H9 (cell line): ENCODE measurements at regions not wholly inside any gene's neighbourhood (a gene's known extent, or its start where the extent isn't known, plus 50 kb on each side); places are given as distances from the start of the nearest gene placed in this dataset.

Source experiments
- DNase-seq: peaks from one replicate; pipeline ENCODE4 v3.0.0-alpha.2; 2017
- H2AFZ ChIP-seq: one replicate; pipeline ENCODE4 v1.6.1; 2013; ENCODE audit warnings: mild to moderate bottlenecking, low read length, control low read depth, moderate library complexity
- H2AK5ac ChIP-seq: 2 replicates; pipeline ENCODE4 v1.6.1; 2013; ENCODE audit warnings: low read length, control low read depth, mixed read lengths; ENCODE audit not compliant: insufficient read length
- H2BK120ac ChIP-seq: one replicate; pipeline ENCODE4 v1.6.1; 2013; ENCODE audit warnings: low read depth, mild to moderate bottlenecking, low read length, control low read depth, inconsistent platforms; ENCODE audit not compliant: poor library complexity, severe bottlenecking
- H2BK12ac ChIP-seq: 2 replicates; pipeline ENCODE4 v1.6.1; 2013; ENCODE audit warnings: low read length, control low read depth, mixed read lengths, low read depth; ENCODE audit not compliant: insufficient read length
- H2BK15ac ChIP-seq: 2 replicates; pipeline ENCODE4 v1.6.1; 2013; ENCODE audit warnings: low read depth, low read length, control low read depth
- H2BK20ac ChIP-seq: one replicate; pipeline ENCODE4 v1.6.1; 2013; ENCODE audit warnings: low read depth, mild to moderate bottlenecking, low read length, control low read depth, inconsistent platforms; ENCODE audit not compliant: poor library complexity, severe bottlenecking
- H2BK5ac ChIP-seq: 2 replicates; pipeline ENCODE4 v1.6.1; 2013; ENCODE audit warnings: low read length, control low read depth, mixed read lengths; ENCODE audit not compliant: insufficient read length
- H3K14ac ChIP-seq: 2 replicates; pipeline ENCODE4 v1.6.1; 2013; ENCODE audit warnings: low read length, control low read depth; ENCODE audit not compliant: insufficient read depth
- H3K18ac ChIP-seq: 2 replicates; pipeline ENCODE4 v1.6.1; 2013; ENCODE audit warnings: low read depth, mild to moderate bottlenecking, mixed read lengths, low read length, control low read depth; ENCODE audit not compliant: insufficient read length
- H3K23ac ChIP-seq: 2 replicates; pipeline ENCODE4 v1.6.1; 2013; ENCODE audit warnings: low read length, control low read depth, mixed read lengths, low read depth; ENCODE audit not compliant: insufficient read length
- H3K23me2 ChIP-seq: 2 replicates; pipeline ENCODE4 v1.6.1; 2013; ENCODE audit warnings: low read depth, mild to moderate bottlenecking, mixed read lengths, low read length, control low read depth; ENCODE audit not compliant: insufficient read length, poor library complexity, severe bottlenecking
- H3K27ac ChIP-seq: 2 replicates; pipeline ENCODE4 v1.5.1; 2013; ENCODE audit warnings: low read length, control low read depth, mixed read lengths, low read depth; ENCODE audit not compliant: insufficient read length
- H3K27me3 ChIP-seq: 2 replicates; pipeline ENCODE4 v1.6.1; 2013; ENCODE audit warnings: low read length, control low read depth, inconsistent platforms; ENCODE audit not compliant: insufficient read depth
- H3K4ac ChIP-seq: 2 replicates; pipeline ENCODE4 v1.6.1; 2013; ENCODE audit warnings: low read depth, mild to moderate bottlenecking, control low read depth, inconsistent platforms, low read length, moderate library complexity
- H3K4me1 ChIP-seq: 2 replicates; pipeline ENCODE4 v1.6.1; 2013; ENCODE audit warnings: low read length, control low read depth, inconsistent platforms; ENCODE audit not compliant: insufficient read depth
- H3K4me2 ChIP-seq: 2 replicates; pipeline ENCODE4 v1.6.1; 2013; ENCODE audit warnings: low read length, control low read depth, mixed read lengths; ENCODE audit not compliant: insufficient read length, insufficient read depth
- H3K56ac ChIP-seq: 2 replicates; pipeline ENCODE4 v1.6.1; 2013; ENCODE audit warnings: low read depth, mild to moderate bottlenecking, mixed read lengths, low read length, control low read depth; ENCODE audit not compliant: insufficient read length
- H3K79me1 ChIP-seq: 2 replicates; pipeline ENCODE4 v1.6.1; 2013; ENCODE audit warnings: low read depth, mild to moderate bottlenecking, moderate library complexity, low read length, control low read depth, inconsistent platforms; ENCODE audit not compliant: insufficient read depth, poor library complexity, severe bottlenecking
- H3K79me2 ChIP-seq: 2 replicates; pipeline ENCODE4 v1.6.1; 2013; ENCODE audit warnings: low read length, control low read depth, inconsistent platforms; ENCODE audit not compliant: insufficient read depth
- H3K9ac ChIP-seq: 2 replicates; pipeline ENCODE4 v1.6.1; 2013; ENCODE audit warnings: low read length, control low read depth, mixed read lengths; ENCODE audit not compliant: insufficient read length; ENCODE audit errors: extremely low read depth
- H3K9me3 ChIP-seq: one replicate; pipeline ENCODE4 v1.6.1; 2013; ENCODE audit warnings: low read depth, low read length, inconsistent platforms; ENCODE audit not compliant: control insufficient read depth
- H3T11ph ChIP-seq: one replicate; pipeline ENCODE4 v1.6.1; 2013; ENCODE audit warnings: mild to moderate bottlenecking, low read length, control low read depth, inconsistent platforms
- H4K20me1 ChIP-seq: one replicate; pipeline ENCODE4 v1.6.1; 2013; ENCODE audit not compliant: control insufficient read depth, insufficient read length, insufficient read depth
- H4K5ac ChIP-seq: 2 replicates; pipeline ENCODE4 v1.6.1; 2013; ENCODE audit warnings: low read depth, mild to moderate bottlenecking, mixed read lengths, low read length, control low read depth; ENCODE audit not compliant: insufficient read length
- H4K8ac ChIP-seq: replicated peaks from 2 replicates; pipeline ENCODE4 v1.6.1; 2013; ENCODE audit warnings: low read length, control low read depth, mixed read lengths, low read depth; ENCODE audit not compliant: insufficient read length
- H4K91ac ChIP-seq: 2 replicates; pipeline ENCODE4 v1.6.1; 2013; ENCODE audit warnings: low read depth, mild to moderate bottlenecking, moderate library complexity, mixed read lengths, low read length, control low read depth; ENCODE audit not compliant: insufficient read length
- H3K27ac Mint-ChIP-seq, 3 experiments: 2 replicates in 2 of 3; 3 replicates in 1 of 3; pipeline ENCODE4 v1.8.0; 2020 to 2021; ENCODE audit warnings: mixed read lengths in 3 of 3, mild to moderate bottlenecking in 1 of 3, moderate library complexity in 1 of 3
- H3K27me3 Mint-ChIP-seq: 2 replicates; pipeline ENCODE4 v1.8.0; 2021; ENCODE audit warnings: low read depth, mild to moderate bottlenecking, moderate library complexity, mixed read lengths
- H3K36me3 Mint-ChIP-seq, 3 experiments: 2 replicates in 2 of 3; 3 replicates in 1 of 3; pipeline ENCODE4 v1.8.0; 2020 to 2021; ENCODE audit warnings: low read depth in 3 of 3, mixed read lengths in 3 of 3; ENCODE audit not compliant: insufficient read depth in 1 of 3
- H3K4me1 Mint-ChIP-seq, 2 experiments: 2 replicates each; pipeline ENCODE4 v1.8.0; 2020; ENCODE audit warnings: mixed read lengths in 2 of 2
- H3K4me3 Mint-ChIP-seq, 2 experiments: 2 replicates in 1 of 2; 3 replicates in 1 of 2; pipeline ENCODE4 v1.8.0; 2020 to 2021; ENCODE audit warnings: mild to moderate bottlenecking in 2 of 2, mixed read lengths in 2 of 2, moderate library complexity in 1 of 2
- H3K9me3 Mint-ChIP-seq, 2 experiments: 2 replicates in 1 of 2; 3 replicates in 1 of 2; pipeline ENCODE4 v1.8.0; 2020; ENCODE audit warnings: mild to moderate bottlenecking in 2 of 2, mixed read lengths in 2 of 2, moderate library complexity in 1 of 2
- WGBS: extraction: QIAGEN DNeasy Blood & Tissue Kit; methylation state at CpG from one replicate; pipeline ENCODE4 v1.1.7; 2013; ENCODE audit warnings: missing lambda C conversion rate, low lambda C conversion rate, mixed read lengths; ENCODE audit not compliant: insufficient read length; ENCODE audit errors: extremely low coverage; 5-methylcytosine and 5-hydroxymethylcytosine counted together
- TF ChIP-seq, protein P1 (sequence below): fragments of 200-600 bp; sonication (generic); conservative IDR thresholded peaks from 3 replicates; pipeline ENCODE4 v1.8.0; 2021; ENCODE audit warnings: antibody characterized with exemption, mild to moderate bottlenecking

DNA sequence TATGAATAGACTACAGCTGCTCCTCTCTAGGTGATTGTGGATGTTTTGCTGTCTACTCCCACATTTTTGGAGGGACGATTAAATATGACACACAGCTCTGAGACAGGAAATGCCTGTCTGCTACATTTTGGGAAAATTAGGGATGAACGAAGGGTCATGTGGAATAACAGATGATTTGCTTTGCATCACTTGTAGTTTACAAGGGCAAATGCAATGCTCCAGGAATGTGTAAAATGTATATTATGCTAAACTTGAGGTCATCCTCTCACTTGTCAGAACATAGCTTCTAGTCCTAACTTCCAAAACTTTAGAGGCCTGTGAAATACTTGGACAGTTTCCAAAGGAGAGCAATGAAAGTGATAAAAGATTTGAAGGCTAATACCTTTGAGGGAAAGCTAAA lies 284.2 kb upstream of the DACH1 start:
- H3K56ac ChIP-seq, result no peak overlapping the region
- Mint-ChIP-seq H3K9me3 (no peaks in the 10 kb centered on the region), H3K4me1 (peaks cover 12 to 26% of the 10 kb centered on the region in 2 experiments), H3K36me3 (no peaks in the 10 kb centered on the region), H3K4me3 (no peak overlapping the region), H3K27ac (peak overlapping the region in 1 of 3 experiments; percentile 28; a peak in 1 of 7 replicates), H3K27me3 (no peaks in the 10 kb centered on the region)
- H3K9me3 ChIP-seq, result no peaks in the 10 kb centered on the region
- no peaks in the 10 kb centered on the region for H3K79me1 ChIP-seq
- no peak overlapping the region for H3K18ac ChIP-seq
- H3K4me2 ChIP-seq, result no peak overlapping the region
- no peak overlapping the region for H3K14ac ChIP-seq
- H4K5ac ChIP-seq, result no peak overlapping the region
- H2BK5ac ChIP-seq, result no peak overlapping the region
- H3K27ac ChIP-seq, result no peak overlapping the region
- no peak overlapping the region for H2BK120ac ChIP-seq
- H2AK5ac ChIP-seq, result no peak overlapping the region
- no peaks in the 10 kb centered on the region for H4K20me1 ChIP-seq
- H3K23me2 ChIP-seq, result no peaks in the 10 kb centered on the region
- no peak overlapping the region for H3K9ac ChIP-seq
- no peak overlapping the region for H3K4ac ChIP-seq
- H2BK20ac ChIP-seq, result no peak overlapping the region
- no peaks in the 10 kb centered on the region for H3K79me2 ChIP-seq
- WGBS, result no CpG with 5 or more reads among the region's 2 CpGs
- no peak overlapping the region for H3K23ac ChIP-seq
- no peak overlapping the region for H2BK12ac ChIP-seq
- H4K91ac ChIP-seq, result no peak overlapping the region
- H3K4me1 ChIP-seq, result peaks cover 4% of the 10 kb centered on the region; the same call in 1 of the 2 replicates
- TF ChIP-seq, protein P1, sequence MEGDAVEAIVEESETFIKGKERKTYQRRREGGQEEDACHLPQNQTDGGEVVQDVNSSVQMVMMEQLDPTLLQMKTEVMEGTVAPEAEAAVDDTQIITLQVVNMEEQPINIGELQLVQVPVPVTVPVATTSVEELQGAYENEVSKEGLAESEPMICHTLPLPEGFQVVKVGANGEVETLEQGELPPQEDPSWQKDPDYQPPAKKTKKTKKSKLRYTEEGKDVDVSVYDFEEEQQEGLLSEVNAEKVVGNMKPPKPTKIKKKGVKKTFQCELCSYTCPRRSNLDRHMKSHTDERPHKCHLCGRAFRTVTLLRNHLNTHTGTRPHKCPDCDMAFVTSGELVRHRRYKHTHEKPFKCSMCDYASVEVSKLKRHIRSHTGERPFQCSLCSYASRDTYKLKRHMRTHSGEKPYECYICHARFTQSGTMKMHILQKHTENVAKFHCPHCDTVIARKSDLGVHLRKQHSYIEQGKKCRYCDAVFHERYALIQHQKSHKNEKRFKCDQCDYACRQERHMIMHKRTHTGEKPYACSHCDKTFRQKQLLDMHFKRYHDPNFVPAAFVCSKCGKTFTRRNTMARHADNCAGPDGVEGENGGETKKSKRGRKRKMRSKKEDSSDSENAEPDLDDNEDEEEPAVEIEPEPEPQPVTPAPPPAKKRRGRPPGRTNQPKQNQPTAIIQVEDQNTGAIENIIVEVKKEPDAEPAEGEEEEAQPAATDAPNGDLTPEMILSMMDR, result no peak
- no peak overlapping the region for H3T11ph ChIP-seq
- no peaks in the 10 kb centered on the region for H3K27me3 ChIP-seq
- no peak for DNase-seq
- no peak overlapping the region for H2AFZ ChIP-seq
- H2BK15ac ChIP-seq, result no peak overlapping the region
- H4K8ac ChIP-seq, result no peak overlapping the region
